GM21526 (cell line): ENCODE measurements at regions not wholly inside any gene's neighbourhood (a gene's known extent, or its start where the extent isn't known, plus 50 kb on each side); places are given as distances from the start of the nearest gene placed in this dataset.
"Not testable (repeated sequence)": the region's sequence is repeated elsewhere in the genome, so short reads cannot be mapped to it uniquely, and the experiment has no call there.

ENCODE experiments used
- ATAC-seq: cut with Tn5 transposase; IDR thresholded peaks from one replicate; pipeline ENCODE4 v1.9.1; 2021; ENCODE audit warnings: moderate library complexity; ENCODE audit not compliant: unreplicated experiment, low FRiP score

- ATAC-seq = no peak
Measured at GRCh38 chr2:14424478-14425390, 207.8 kb upstream of the LRATD1 start.

GRCh38 chr2:14425869-14426268 lies 206.6 kb upstream of the LRATD1 start:
- no peak for ATAC-seq

- no peak for ATAC-seq
Measured at GRCh38 chr2:14428056-14428455, 204.5 kb upstream of the LRATD1 start.

GRCh38 chr2:14433946-14434495 lies 198.5 kb upstream of the LRATD1 start:
- ATAC-seq = no peak

GRCh38 chr2:14445670-14446069 lies 186.8 kb upstream of the LRATD1 start:
- no peak for ATAC-seq

DNA sequence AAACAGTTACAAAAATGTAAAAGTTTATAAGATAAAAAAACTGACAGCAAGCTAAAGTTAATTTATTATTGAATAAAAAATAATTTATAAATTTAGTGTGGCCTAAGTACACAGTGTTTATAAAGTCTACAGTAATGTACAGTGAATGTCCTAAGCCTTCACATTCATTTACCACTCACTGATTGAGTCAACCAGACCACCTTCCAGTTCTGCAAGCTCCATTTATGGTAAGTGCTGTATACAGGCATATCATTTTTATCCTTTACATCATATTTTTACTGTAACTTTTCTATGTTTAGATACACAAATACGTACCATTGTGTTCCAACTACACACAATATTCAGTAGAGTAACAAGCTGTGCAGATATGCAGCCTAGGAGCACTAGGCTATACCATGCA lies 184.2 kb upstream of the LRATD1 start:
- ATAC-seq = no peak

GRCh38 chr2:14451312-14451711 lies 181.2 kb upstream of the LRATD1 start:
- no peak for ATAC-seq

DNA sequence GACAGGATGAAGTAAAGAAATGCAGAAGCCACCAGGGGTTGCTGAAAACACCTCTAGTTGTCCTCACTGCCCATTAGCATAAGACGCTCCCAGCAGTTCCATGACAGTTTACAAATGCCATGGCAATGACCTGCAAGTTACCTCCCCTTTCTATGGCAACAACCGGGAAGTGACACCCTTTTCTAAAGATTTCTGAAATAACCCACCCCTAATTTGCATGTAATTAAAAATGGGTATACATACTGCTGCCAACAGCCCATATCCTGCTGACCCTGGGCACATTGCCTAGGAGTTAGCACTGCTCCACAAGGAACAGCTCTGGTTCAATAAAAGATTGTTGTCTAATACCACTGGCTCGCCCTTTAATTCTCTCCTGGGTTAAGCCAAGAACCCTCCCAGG lies 178.3 kb upstream of the LRATD1 start:
- no peak for ATAC-seq

DNA sequence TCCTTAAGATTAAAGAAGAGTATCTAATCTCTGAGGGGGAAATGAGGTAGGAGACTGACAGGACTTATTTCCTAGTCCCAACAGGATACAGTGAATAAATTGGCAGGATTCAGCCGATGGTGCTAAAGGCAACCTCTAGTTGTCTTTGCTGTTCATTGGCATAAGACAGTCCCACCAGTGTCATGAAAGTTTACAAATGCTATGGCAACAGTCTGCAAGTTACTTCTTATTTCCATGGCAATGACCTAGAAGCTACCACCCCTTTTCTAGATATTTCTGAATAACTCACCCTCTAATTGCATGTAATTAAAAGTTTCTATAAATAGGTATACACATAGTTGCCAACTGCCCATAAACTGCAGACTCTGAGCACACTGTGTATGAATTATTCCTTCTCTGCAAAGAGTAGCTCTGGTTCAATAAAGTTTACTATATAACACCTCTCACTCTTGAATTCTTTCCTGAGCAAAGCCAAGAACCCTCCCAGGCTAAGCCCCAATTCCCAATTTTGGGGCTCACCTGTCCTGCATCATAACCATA lies 172.7 kb upstream of the LRATD1 start:
- ATAC-seq = no peak

GRCh38 chr2:14475994-14476393 lies 156.5 kb upstream of the LRATD1 start:
- ATAC-seq = no peak

GRCh38 chr2:14479486-14479885 lies 153.0 kb upstream of the LRATD1 start:
- ATAC-seq = no peak

- ATAC-seq = no peak
Measured at GRCh38 chr2:14480120-14480519, 152.4 kb upstream of the LRATD1 start.

GRCh38 chr2:14480906-14481305 lies 151.6 kb upstream of the LRATD1 start:
- no peak for ATAC-seq

GRCh38 chr2:14492920-14493503 lies 139.5 kb upstream of the LRATD1 start:
- no peak for ATAC-seq

DNA sequence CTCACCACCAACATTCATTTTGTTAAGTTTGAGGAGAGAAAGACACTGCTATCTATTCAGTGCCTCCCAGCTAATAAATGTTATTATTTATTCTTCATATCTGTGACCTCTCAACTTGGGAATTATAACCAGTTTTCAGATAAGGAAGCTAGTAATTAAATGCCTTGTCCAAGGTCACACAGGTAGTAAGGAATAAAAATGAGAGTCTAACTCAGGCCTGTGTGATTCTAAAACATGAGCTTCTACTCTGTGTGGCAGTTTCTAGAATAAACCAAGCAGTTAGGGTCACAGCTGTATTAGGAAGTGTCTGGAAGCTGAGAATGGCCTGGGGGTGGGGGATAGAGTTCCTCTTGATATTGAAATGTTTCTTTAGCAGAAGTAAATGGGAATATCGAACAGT lies 137.8 kb upstream of the LRATD1 start:
- no peak for ATAC-seq

- ATAC-seq = no peak
Measured at GRCh38 chr2:14501061-14501460, 131.5 kb upstream of the LRATD1 start.

DNA sequence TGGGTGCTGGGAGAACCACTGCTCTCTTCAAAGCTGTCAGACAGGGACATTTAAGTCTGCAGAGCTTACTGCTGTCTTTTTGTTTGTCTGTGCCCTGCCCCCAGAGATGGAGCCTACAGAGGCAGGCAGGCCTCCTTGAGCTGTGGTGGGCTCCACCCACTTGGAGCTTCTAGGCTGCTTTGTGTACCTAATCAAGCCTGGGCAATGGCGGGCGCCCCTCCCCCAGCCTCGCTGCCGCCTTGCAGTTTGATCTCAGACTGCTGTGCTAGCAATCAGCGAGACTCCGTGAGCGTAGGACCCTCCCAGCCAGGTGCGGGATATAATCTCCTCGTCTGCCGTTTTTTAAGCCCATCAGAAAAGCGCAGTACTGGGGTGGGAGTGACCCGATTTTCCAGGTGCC lies 125.6 kb upstream of the LRATD1 start:
- ATAC-seq = not testable (repeated sequence)

GRCh38 chr2:14511541-14511940 lies 121.0 kb upstream of the LRATD1 start:
- ATAC-seq = no peak

DNA sequence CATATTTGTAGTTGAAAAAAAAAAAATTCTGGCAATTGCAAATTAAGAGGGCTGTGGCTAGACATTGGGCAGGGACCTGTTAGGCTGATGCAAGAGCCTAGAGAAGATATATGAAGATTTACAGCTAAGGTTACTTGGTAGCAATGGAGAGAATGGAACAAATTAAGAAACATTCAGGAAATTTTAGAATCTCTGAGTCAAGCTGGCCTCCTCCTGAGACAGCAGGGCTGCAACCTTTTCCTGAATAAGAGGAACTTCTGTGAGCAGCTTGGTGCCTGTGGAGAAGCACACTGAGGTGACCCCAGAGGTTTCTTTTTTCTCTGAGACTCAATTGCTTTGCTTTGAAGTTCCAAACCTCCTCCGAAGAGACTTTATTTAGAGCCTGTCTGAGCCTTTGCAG lies 118.6 kb upstream of the LRATD1 start:
- no peak for ATAC-seq

GRCh38 chr2:14516844-14517243 lies 115.7 kb upstream of the LRATD1 start:
- no peak for ATAC-seq

- no peak for ATAC-seq
Measured at GRCh38 chr2:14517731-14518130, 114.8 kb upstream of the LRATD1 start.
